ENCODE measurements at regions not wholly inside any gene's neighbourhood (a gene's known extent, or its start where the extent isn't known, plus 50 kb on each side); places are given as distances from the start of the nearest gene placed in this dataset.
"Not testable (repeated sequence)": the region's sequence is repeated elsewhere in the genome, so short reads cannot be mapped to it uniquely, and the experiment has no call there.

- H3K4me1 ChIP-seq (ENCODE audit: insufficient read depth) = no peaks in the 10 kb centered on the region
- 85 to 88% (median 88%) methylated on average over 4 of the region's 4 CpGs for WGBS, 3 donors
- no peaks in the 10 kb centered on the region for H3K9me3 ChIP-seq
- no peak for TF ChIP-seq EP300 (IDR thresholded peaks at IDR 0.05)
- TF ChIP-seq POLR2A (IDR thresholded peaks at IDR 0.05) = no peak
- TF ChIP-seq CTCF (IDR thresholded peaks at IDR 0.05) = no peak
- H3K27ac ChIP-seq = no peak overlapping the region
- H3K36me3 ChIP-seq = no peaks in the 10 kb centered on the region
- H3K27me3 ChIP-seq = no peaks in the 10 kb centered on the region
- DNase-seq = no peak
- intact Hi-C loops (cut with DNase I) = no loop called here
- no peak overlapping the region for H3K4me3 ChIP-seq
Measured at GRCh38 chr4:58313444-58313843, 1203.3 kb upstream of the IGFBP7 start.

- no peak for DNase-seq
- H3K4me3 ChIP-seq = no peak overlapping the region
- no peaks in the 10 kb centered on the region for H3K27me3 ChIP-seq
- no peak for TF ChIP-seq EP300 (IDR thresholded peaks at IDR 0.05)
- H3K4me1 ChIP-seq (ENCODE audit: insufficient read depth) = peaks cover 3% of the 10 kb centered on the region
- H3K27ac ChIP-seq = no peak overlapping the region
- intact Hi-C loops (cut with DNase I) = no loop called here
- H3K36me3 ChIP-seq = no peaks in the 10 kb centered on the region
- no peaks in the 10 kb centered on the region for H3K9me3 ChIP-seq
- WGBS, 3 donors = 41 to 64% (median 45%) methylated on average over 1 of the region's 1 CpG
Measured at GRCh38 chr4:58303456-58303855, 1193.3 kb upstream of the IGFBP7 start.

- Histone ChIP-seq H3K9me3 (no peaks in the 10 kb centered on the region), H3K4me3 (no peak overlapping the region), H3K36me3 (no peaks in the 10 kb centered on the region), H3K4me1 (ENCODE audit: insufficient read depth) (peaks cover 3% of the 10 kb centered on the region), H3K27ac (peak overlapping the region in 1 of 2 donors; percentile 29), H3K27me3 (no peaks in the 10 kb centered on the region)
- DNase-seq = peak in 1 of 5 donors; percentile 47
- no peak for TF ChIP-seq CTCF (IDR thresholded peaks at IDR 0.05)
- no peak for TF ChIP-seq POLR2A (IDR thresholded peaks at IDR 0.05)
- TF ChIP-seq EP300 (IDR thresholded peaks at IDR 0.05) = no peak
- intact Hi-C loops (cut with DNase I) = no loop called here
- 2 to 6% (median 5%) methylated on average over 2 of the region's 2 CpGs for WGBS, 3 donors
Measured at GRCh38 chr4:58301376-58301999, 1191.3 kb upstream of the IGFBP7 start.

- Histone ChIP-seq H3K27ac (no peak overlapping the region), H3K36me3 (no peaks in the 10 kb centered on the region), H3K27me3 (no peaks in the 10 kb centered on the region), H3K9me3 (no peaks in the 10 kb centered on the region), H3K4me1 (ENCODE audit: insufficient read depth) (no peaks in the 10 kb centered on the region), H3K4me3 (no peak overlapping the region)
- intact Hi-C loops (cut with DNase I) = no loop called here
- no peak for DNase-seq
- TF ChIP-seq EP300 (IDR thresholded peaks at IDR 0.05) (no peak), CTCF (IDR thresholded peaks at IDR 0.05) (no peak), POLR2A (IDR thresholded peaks at IDR 0.05) (no peak)
- 24 to 45% (median 29%) methylated on average over 4 of the region's 4 CpGs for WGBS, 3 donors
Measured at GRCh38 chr4:58286335-58286734, 1176.2 kb upstream of the IGFBP7 start.

- H3K4me1 ChIP-seq (ENCODE audit: insufficient read depth); H3K36me3 ChIP-seq; H3K9me3 ChIP-seq; H3K4me3 ChIP-seq; intact Hi-C loops (cut with DNase I); H3K27me3 ChIP-seq; H3K27ac ChIP-seq; DNase-seq: not testable (repeated sequence)
- 48 to 57% (median 48%) methylated on average over 2 of the region's 2 CpGs for WGBS, 3 donors
Measured at GRCh38 chr4:58280928-58281327, 1170.7 kb upstream of the IGFBP7 start.
